GM23248 (cell line): ENCODE measurements at regions not wholly inside any gene's neighbourhood (a gene's known extent, or its start where the extent isn't known, plus 50 kb on each side); places are given as distances from the start of the nearest gene placed in this dataset.

ENCODE experiments used
- DNase-seq: peaks from one replicate; pipeline ENCODE4 v3.0.0-alpha.2; 2015
- H2AFZ ChIP-seq: fragments of 200-600 bp; sonication (generic); 2 replicates; pipeline ENCODE4 v1.6.1; 2016; ENCODE audit warnings: antibody characterized with exemption
- H3F3A ChIP-seq: fragments of 200-600 bp; sonication (generic); 2 replicates; pipeline ENCODE4 v1.6.1; 2016; ENCODE audit warnings: mild to moderate bottlenecking, antibody characterized with exemption, mixed run types; ENCODE audit not compliant: insufficient read depth
- H3K27ac ChIP-seq: fragments of 200-600 bp; sonication (generic); 2 replicates; pipeline ENCODE4 v1.5.1; 2016; ENCODE audit warnings: mild to moderate bottlenecking
- H3K27me3 ChIP-seq: fragments of 200-600 bp; sonication (generic); replicated peaks from 2 replicates; pipeline ENCODE4 v1.6.1; 2016; ENCODE audit warnings: mild to moderate bottlenecking; ENCODE audit not compliant: insufficient read depth
- H3K36me3 ChIP-seq: fragments of 200-600 bp; sonication (generic); 2 replicates; pipeline ENCODE4 v1.6.1; 2016; ENCODE audit warnings: low read depth, mild to moderate bottlenecking
- H3K4me1 ChIP-seq: fragments of 200-600 bp; sonication (generic); 2 replicates; pipeline ENCODE4 v1.6.1; 2016; ENCODE audit warnings: mild to moderate bottlenecking; ENCODE audit not compliant: insufficient read depth
- H3K4me2 ChIP-seq: fragments of 200-600 bp; sonication (generic); one replicate; pipeline ENCODE4 v1.6.1; 2016; ENCODE audit warnings: mild to moderate bottlenecking; ENCODE audit not compliant: unreplicated experiment
- H3K4me3 ChIP-seq: fragments of 200-600 bp; sonication (generic); 2 replicates; pipeline ENCODE4 v1.5.1; 2016; ENCODE audit warnings: mild to moderate bottlenecking
- H3K79me2 ChIP-seq: fragments of 200-600 bp; sonication (generic); 2 replicates; pipeline ENCODE4 v1.6.1; 2016; ENCODE audit warnings: mild to moderate bottlenecking; ENCODE audit not compliant: insufficient read depth
- H3K9ac ChIP-seq: fragments of 200-600 bp; sonication (generic); 2 replicates; pipeline ENCODE4 v1.6.1; 2016; ENCODE audit warnings: mild to moderate bottlenecking
- H3K9me2 ChIP-seq: fragments of 200-600 bp; sonication (generic); 2 replicates; pipeline ENCODE4 v1.6.1; 2016; ENCODE audit warnings: mixed run types, mild to moderate bottlenecking, moderate library complexity; ENCODE audit not compliant: insufficient read depth
- H3K9me3 ChIP-seq: fragments of 200-600 bp; sonication (generic); one replicate; pipeline ENCODE4 v1.6.1; 2017; ENCODE audit warnings: low read depth
- H4K20me1 ChIP-seq: fragments of 200-600 bp; sonication (generic); 2 replicates; pipeline ENCODE4 v1.6.0; 2016; ENCODE audit not compliant: insufficient read depth
- EZH2 ChIP-seq: fragments of 200-600 bp; sonication (generic); IDR thresholded peaks from 2 replicates; pipeline ENCODE4 v1.6.1; 2018; ENCODE audit warnings: antibody characterized with exemption, mild to moderate bottlenecking; ENCODE audit not compliant: insufficient read depth, poor library complexity, severe bottlenecking
- EZH2phosphoT487 ChIP-seq: fragments of 200-600 bp; sonication (generic); IDR thresholded peaks from 2 replicates; pipeline ENCODE4 v1.6.1; 2018; ENCODE audit warnings: antibody characterized with exemption, moderate library complexity, mild to moderate bottlenecking, low read depth; ENCODE audit not compliant: insufficient read depth
- WGBS, 2 experiments: methylation state at CpG; one replicate each; pipeline ENCODE4 v1.1.6; 2015 to 2017; ENCODE audit warnings: low lambda C conversion rate in 2 of 2, low coverage in 1 of 2; ENCODE audit errors: missing lambda C conversion rate in 2 of 2; 5-methylcytosine and 5-hydroxymethylcytosine counted together
- in situ Hi-C: fragments of 300-500 bp; cut with MboI; formaldehyde crosslinking; loops from 2 replicates; pipeline ENCODE4 v1.15.0; 2020

GRCh38 chr18:47334966-47335365 is 83.5 kb upstream of the SKOR2 start:
- peak; percentile 2 for DNase-seq
- TF ChIP-seq EZH2 = no peak
- TF ChIP-seq EZH2phosphoT487 = no peak
- Histone ChIP-seq H2AFZ (no peak overlapping the region), H3K4me1 (no peaks in the 10 kb centered on the region), H3K79me2 (no peaks in the 10 kb centered on the region), H3K9me3 (no peaks in the 10 kb centered on the region), H3K9me2 (no peaks in the 10 kb centered on the region), H3K36me3 (no peaks in the 10 kb centered on the region), H3K4me3 (no peak overlapping the region), H3K4me2 (no peak overlapping the region), H3F3A (no peaks in the 10 kb centered on the region), H3K9ac (no peak overlapping the region), H3K27ac (no peak overlapping the region), H3K27me3 (no peaks in the 10 kb centered on the region), H4K20me1 (no peaks in the 10 kb centered on the region)
- in situ Hi-C loops = no loop called here

DNA sequence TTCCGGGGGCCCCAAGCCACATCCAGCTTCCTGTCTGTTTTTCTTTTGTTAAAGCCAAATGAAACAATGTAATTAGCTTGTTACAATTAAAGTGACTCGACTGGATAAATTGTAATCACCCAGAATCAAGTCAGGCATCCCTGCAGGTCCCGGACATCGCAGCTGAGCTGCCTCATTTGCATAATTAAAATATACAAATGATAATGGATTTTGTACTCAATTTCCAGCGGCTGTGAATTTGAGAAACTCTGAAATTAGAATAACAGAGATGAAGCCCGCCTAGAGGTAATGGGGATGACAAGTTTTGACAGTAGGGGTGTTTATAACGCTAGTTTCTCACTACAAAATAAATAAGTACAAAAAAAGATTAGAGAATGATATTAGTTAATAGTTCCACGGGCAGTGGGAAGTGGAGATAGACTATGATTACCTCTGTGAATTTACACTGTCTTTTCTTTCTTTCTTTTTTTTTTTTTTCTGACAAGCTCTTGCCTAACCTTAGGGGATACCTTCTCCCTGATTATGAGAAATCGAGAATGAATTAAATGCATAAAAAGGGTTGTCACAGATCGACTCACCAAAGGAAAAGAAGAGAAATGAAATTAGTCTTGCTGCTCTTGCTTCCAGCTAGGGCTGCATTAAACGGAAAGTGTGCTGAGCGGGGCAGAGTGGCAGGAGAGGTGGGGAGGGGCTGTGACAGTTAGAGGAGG is 82.6 kb upstream of the SKOR2 start:
- no peaks in the 10 kb centered on the region for H3K9me2 ChIP-seq
- H3F3A ChIP-seq = no peaks in the 10 kb centered on the region
- TF ChIP-seq EZH2 (no peak), EZH2phosphoT487 (no peak)
- in situ Hi-C loops = no loop called here
- H3K27ac ChIP-seq = no peak overlapping the region
- H3K4me3 ChIP-seq = no peak overlapping the region
- no peak overlapping the region for H2AFZ ChIP-seq
- H3K9ac ChIP-seq = no peak overlapping the region
- H4K20me1 ChIP-seq = no peaks in the 10 kb centered on the region
- no peaks in the 10 kb centered on the region for H3K9me3 ChIP-seq
- H3K36me3 ChIP-seq = no peaks in the 10 kb centered on the region
- WGBS, 2 experiments = 36% methylated on average over 12 of the region's 12 CpGs
- no peaks in the 10 kb centered on the region for H3K4me1 ChIP-seq
- no peaks in the 10 kb centered on the region for H3K27me3 ChIP-seq
- no peak overlapping the region for H3K4me2 ChIP-seq
- DNase-seq = no peak
- no peaks in the 10 kb centered on the region for H3K79me2 ChIP-seq

GRCh38 chr18:47331641-47332040 is 80.2 kb upstream of the SKOR2 start:
- Histone ChIP-seq H4K20me1 (no peaks in the 10 kb centered on the region), H3K79me2 (no peaks in the 10 kb centered on the region), H3K4me1 (no peaks in the 10 kb centered on the region), H3K36me3 (no peaks in the 10 kb centered on the region), H2AFZ (no peak overlapping the region), H3K9me2 (no peaks in the 10 kb centered on the region), H3F3A (no peaks in the 10 kb centered on the region), H3K9ac (no peak overlapping the region), H3K27ac (no peak overlapping the region), H3K4me2 (no peak overlapping the region), H3K27me3 (no peaks in the 10 kb centered on the region), H3K4me3 (no peak overlapping the region), H3K9me3 (no peaks in the 10 kb centered on the region)
- in situ Hi-C loops = no loop called here
- no peak for DNase-seq
- TF ChIP-seq EZH2 (no peak), EZH2phosphoT487 (no peak)
- 18 to 23% methylated on average over 1 of the region's 1 CpG for WGBS, 2 experiments

DNA sequence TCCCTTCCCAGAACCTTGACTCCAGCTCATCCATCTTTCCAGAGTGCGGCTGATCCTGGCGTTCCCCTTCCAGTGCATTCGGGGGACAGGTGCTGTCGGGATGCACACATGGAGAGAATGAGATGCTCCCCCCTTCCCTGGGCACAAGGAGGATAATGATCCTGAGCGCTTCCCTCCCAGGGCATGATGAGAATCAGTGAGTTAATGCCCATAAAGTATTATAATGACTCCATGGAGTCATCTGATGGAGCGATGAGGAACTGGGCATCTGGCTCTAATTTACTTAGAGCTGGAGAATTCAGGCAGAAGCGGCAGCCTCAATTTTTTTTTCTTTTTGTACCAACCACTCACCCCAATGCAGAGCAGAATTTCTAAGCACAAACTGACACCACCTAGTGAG is 79.6 kb upstream of the SKOR2 start:
- H3K9me2 ChIP-seq = no peaks in the 10 kb centered on the region
- no peak overlapping the region for H3K9ac ChIP-seq
- H4K20me1 ChIP-seq = no peaks in the 10 kb centered on the region
- TF ChIP-seq EZH2 = no peak
- no peak for TF ChIP-seq EZH2phosphoT487
- H3K27ac ChIP-seq = no peak overlapping the region
- DNase-seq = no peak
- in situ Hi-C loops = no loop called here
- H3K4me2 ChIP-seq = no peak overlapping the region
- no peaks in the 10 kb centered on the region for H3K9me3 ChIP-seq
- no peaks in the 10 kb centered on the region for H3F3A ChIP-seq
- no peaks in the 10 kb centered on the region for H3K4me1 ChIP-seq
- H3K27me3 ChIP-seq = no peaks in the 10 kb centered on the region
- no peak overlapping the region for H2AFZ ChIP-seq
- no peak overlapping the region for H3K4me3 ChIP-seq
- H3K36me3 ChIP-seq = no peaks in the 10 kb centered on the region
- 5 to 11% methylated on average over 7 of the region's 7 CpGs for WGBS, 2 experiments
- no peaks in the 10 kb centered on the region for H3K79me2 ChIP-seq

- no peak for TF ChIP-seq EZH2phosphoT487
- no peak for TF ChIP-seq EZH2
- no peaks in the 10 kb centered on the region for H3K36me3 ChIP-seq
- H3K9ac ChIP-seq = no peak overlapping the region
- H2AFZ ChIP-seq = no peak overlapping the region
- WGBS, 2 experiments = 0 to 3% methylated on average over 3 of the region's 3 CpGs
- H3K4me2 ChIP-seq = no peak overlapping the region
- H3K27me3 ChIP-seq = no peaks in the 10 kb centered on the region
- H4K20me1 ChIP-seq = no peaks in the 10 kb centered on the region
- H3K4me3 ChIP-seq = no peak overlapping the region
- no peaks in the 10 kb centered on the region for H3K9me2 ChIP-seq
- in situ Hi-C loops = no loop called here
- no peak overlapping the region for H3K27ac ChIP-seq
- 0 out of 2 replicates have a peak, but pooled peaks cover 3% of the 10 kb centered on the region for H3F3A ChIP-seq
- H3K79me2 ChIP-seq = no peaks in the 10 kb centered on the region
- DNase-seq = peak; percentile 68
- H3K4me1 ChIP-seq = no peaks in the 10 kb centered on the region
- H3K9me3 ChIP-seq = no peaks in the 10 kb centered on the region
Measured at GRCh38 chr18:47323158-47323557, 71.7 kb upstream of the SKOR2 start.
